ENCODE measurements at regions not wholly inside any gene's neighbourhood (a gene's known extent, or its start where the extent isn't known, plus 50 kb on each side); places are given as distances from the start of the nearest gene placed in this dataset.

GRCh38 chr9:129469188-129469987, 151.5 kb downstream of the C9orf50 start:
- no peak for DNase-seq

- no peak for DNase-seq
Measured at GRCh38 chr9:129467739-129468666, 152.9 kb downstream of the C9orf50 start.

GRCh38 chr9:129467004-129467588, 153.8 kb downstream of the C9orf50 start:
- DNase-seq, result peak; percentile 14

DNA sequence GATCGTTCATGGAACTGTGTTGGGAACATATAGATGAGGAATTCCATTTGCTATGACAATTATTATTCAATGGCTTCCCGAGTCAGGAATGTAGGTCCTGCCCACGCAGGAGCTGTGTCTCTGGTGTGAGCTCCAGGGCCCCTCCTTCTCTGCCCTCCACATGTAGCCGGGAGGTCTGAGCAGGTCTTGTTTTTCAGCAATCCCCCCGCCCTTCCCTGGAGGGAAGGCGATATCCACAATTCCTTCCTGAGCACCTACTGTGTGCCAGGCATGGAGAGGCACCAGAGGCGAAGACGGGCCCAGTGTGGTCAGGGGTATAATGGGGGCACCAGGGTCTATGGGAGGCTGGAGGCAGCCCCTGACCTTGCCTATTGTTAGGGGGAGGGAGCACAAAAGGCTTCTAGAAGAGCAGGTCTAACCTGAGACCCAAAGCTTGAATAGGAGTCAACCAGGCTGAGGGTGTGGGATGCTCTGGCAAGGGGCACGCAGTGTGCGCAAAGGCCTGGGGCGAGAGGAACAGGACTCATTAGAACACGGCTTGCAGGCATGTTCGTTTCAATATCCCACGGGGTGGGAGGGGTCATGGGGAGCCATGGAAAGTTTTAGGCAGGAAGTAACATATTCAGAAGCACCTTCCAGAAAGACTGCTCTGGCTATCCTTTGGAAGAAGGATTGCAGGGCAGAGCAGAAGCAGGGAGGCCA, 154.9 kb downstream of the C9orf50 start:
- DNase-seq, result no peak

DNA sequence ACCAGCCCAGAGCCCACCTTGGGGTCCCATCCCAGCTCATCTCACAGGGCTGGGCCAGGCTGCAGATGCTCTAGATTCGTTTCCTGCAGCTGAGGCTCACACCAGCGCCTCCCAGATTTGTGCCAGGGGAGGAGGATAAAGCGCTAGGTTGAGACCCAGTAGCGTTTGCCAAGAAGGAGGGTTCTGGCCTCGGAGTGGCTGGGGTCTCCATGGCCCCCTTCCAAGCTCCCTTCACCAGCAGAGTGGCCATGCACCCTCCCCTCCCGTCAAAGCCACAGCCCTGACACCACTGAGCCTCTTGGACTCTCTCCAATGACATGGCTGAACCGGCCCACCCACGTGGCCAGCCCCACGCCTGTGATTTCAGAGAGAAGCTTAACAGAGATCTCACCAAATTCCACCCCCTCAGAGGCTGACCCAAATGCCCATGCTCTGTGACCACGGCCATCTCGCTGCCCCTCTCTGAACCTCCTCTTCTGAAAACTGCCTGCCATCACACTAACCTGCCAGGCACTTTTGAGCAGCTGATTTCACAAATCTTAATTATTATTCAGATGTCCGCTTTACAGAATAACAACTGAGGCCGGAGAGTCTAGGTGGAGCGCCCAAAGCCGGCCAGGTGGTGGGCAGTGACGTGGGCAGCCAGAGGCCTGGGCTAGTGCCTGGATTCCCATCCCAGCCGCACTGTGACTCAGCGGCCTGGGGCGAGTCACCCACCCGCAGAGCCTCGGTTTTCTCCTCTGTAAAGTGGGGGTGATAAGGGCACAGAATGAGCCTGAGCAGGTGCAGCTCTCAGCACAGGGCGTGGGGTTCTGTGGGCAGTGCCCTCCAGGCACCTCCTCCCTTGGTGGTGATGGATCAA, 155.7 kb downstream of the C9orf50 start:
- DNase-seq, result no peak

- DNase-seq, result no peak
Measured at GRCh38 chr9:129463994-129464393, 156.9 kb downstream of the C9orf50 start.

GRCh38 chr9:129463477-129463876, 157.4 kb downstream of the C9orf50 start:
- DNase-seq, result no peak

- DNase-seq, result no peak
Measured at GRCh38 chr9:129462360-129462759, 158.5 kb downstream of the C9orf50 start.

GRCh38 chr9:129460323-129461261, 160.3 kb downstream of the C9orf50 start:
- peak; percentile 96 for DNase-seq

- no peak for DNase-seq
Measured at GRCh38 chr9:129459547-129460322, 161.2 kb downstream of the C9orf50 start.

DNA sequence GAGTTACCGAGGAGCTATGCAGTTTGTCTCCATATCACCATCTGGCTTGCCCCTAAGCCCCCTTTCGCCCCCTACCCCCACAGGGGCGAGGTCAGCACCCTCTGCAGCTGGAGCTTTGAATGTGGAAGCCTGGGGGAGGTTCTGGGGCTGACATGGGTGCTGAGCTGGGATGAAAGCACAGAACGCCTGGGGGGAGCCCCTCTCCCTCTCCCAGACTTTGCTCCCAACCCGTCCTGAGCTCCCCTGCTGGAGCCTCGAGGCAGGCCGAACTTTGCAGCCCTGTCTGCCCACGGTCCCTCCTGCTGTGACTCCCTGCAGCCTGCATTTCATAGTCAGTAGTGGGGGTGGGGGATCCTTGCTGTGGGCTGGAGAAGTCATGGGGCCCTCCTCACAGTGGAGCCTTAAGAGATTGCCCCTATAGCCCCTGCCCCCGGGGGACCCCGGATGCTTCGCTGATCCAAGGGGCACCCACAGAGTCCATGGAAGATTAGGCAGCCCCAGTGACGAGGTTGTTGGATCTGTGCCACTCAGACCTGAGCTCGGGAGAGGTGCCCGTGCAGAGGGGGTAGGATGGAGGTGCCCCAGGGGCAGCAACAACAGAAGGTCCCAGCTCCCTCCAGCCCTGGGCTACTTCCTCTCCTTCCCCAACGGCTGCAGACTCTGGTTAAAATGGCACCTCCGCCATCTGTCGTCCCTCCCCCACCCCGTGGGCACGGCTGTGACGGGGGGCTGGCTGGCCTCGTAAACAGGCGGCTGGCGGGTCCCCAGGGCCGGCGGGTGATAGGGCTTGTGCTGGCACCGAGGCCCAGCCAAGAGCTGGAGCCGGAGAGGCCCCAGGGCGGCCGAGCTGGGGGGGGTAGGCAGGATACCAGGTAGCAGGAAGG, 162.0 kb downstream of the C9orf50 start:
- no peak for DNase-seq

DNA sequence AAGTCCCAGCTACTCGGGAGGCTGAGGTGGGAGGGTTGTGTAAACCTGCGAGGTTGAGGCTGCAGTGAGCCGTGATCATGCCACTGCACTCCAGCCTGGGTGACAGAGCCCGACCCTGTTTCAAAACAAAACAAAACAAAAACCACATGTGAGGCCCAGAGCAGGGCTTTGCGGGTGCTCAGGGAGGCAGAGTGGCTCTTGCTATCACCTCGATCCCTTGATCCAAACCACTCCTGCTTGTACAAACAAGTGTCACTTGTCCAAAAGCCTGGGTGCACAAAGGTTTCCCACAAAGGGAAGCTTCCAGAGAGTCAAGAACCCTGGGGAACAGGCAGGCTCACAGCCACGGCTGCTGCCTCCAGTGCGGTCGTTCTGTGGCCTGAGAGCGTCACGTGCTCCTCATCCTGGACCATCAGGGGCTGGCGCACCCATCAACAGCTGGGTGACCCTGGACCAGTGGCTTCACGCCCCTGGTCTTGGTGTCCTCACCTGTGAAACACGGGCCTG, 162.7 kb downstream of the C9orf50 start:
- peak; percentile 78 for DNase-seq

GRCh38 chr9:129457325-129457779, 163.5 kb downstream of the C9orf50 start:
- DNase-seq, result no peak

DNA sequence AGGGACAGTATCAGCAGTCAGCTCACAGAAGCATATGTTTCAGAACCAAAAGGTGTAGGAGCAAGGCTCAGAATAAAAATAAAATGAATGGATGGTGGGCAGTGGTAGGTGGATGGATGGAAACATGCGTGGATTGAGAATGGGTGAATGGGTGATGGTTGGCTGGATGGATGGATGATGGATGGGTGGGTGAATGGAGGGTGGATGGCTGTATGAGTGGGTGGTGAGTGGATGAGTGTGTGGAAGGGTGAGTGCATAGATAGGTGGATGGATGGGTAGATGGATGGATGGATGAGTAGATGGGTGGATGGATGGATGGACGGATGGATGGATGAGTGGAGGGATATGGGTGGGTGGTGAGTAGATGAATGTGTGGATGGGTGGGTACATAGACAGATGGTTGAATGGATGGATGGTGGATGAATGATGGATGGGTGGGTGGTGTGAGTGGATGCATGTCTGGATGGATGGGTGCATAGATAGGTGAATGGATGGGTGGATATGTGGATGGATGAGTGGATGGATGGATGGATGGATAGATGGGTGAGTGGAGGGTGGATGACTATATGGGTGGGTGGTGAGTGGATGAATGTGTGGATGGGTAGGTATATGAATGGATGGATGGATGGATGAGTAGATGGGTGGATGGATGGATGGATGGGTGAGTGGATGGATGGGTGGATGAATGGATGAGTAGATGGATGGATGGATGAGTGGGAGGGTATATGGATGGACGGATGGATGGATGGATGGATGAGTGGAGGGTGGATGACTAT, 164.2 kb downstream of the C9orf50 start:
- DNase-seq, result no peak

- no peak for DNase-seq
Measured at GRCh38 chr9:129455151-129455995, 165.5 kb downstream of the C9orf50 start.

GRCh38 chr9:129454467-129455067, 166.3 kb downstream of the C9orf50 start:
- DNase-seq, result no peak

All from DMS153 (cell line).